NCI-H345 treated with DMSO at 0.1 percent for 48 hours (cell line): ENCODE measurements at regions not wholly inside any gene's neighbourhood (a gene's known extent, or its start where the extent isn't known, plus 50 kb on each side); places are given as distances from the start of the nearest gene placed in this dataset.

Source experiments
- DNase-seq: peaks from one replicate; lab custom pipeline; 2025; ENCODE audit not compliant: unreplicated experiment; lab: John Stamatoyannopoulos, UW

- no peak for DNase-seq
Measured at GRCh38 chr4:152117520-152117919, 356.7 kb upstream of the GATB start.

GRCh38 chr4:152117054-152117453 lies 356.2 kb upstream of the GATB start:
- DNase-seq: no peak

- no peak for DNase-seq
Measured at GRCh38 chr4:152115794-152116193, 355.0 kb upstream of the GATB start.

GRCh38 chr4:152115118-152115517 lies 354.3 kb upstream of the GATB start:
- no peak for DNase-seq

GRCh38 chr4:152114562-152114961 lies 353.8 kb upstream of the GATB start:
- DNase-seq: no peak

GRCh38 chr4:152112887-152113286 lies 352.1 kb upstream of the GATB start:
- DNase-seq: no peak

- DNase-seq: no peak
Measured at GRCh38 chr4:152112190-152112589, 351.4 kb upstream of the GATB start.

GRCh38 chr4:152110780-152111179 lies 350.0 kb upstream of the GATB start:
- DNase-seq: no peak

- DNase-seq: no peak
Measured at GRCh38 chr4:152109531-152110509, 349.0 kb upstream of the GATB start.

GRCh38 chr4:152107736-152108500 lies 347.1 kb upstream of the GATB start:
- no peak for DNase-seq

- no peak for DNase-seq
Measured at GRCh38 chr4:152106781-152107321, 346.0 kb upstream of the GATB start.

- DNase-seq: no peak
Measured at GRCh38 chr4:152106113-152106763, 345.4 kb upstream of the GATB start.

GRCh38 chr4:152104901-152105357 lies 344.1 kb upstream of the GATB start:
- no peak for DNase-seq

- DNase-seq: no peak
Measured at GRCh38 chr4:152104356-152104755, 343.5 kb upstream of the GATB start.

GRCh38 chr4:152103181-152103901 lies 342.5 kb upstream of the GATB start:
- DNase-seq: no peak

- DNase-seq: no peak
Measured at GRCh38 chr4:152102436-152103000, 341.7 kb upstream of the GATB start.

- DNase-seq: no peak
Measured at GRCh38 chr4:152101556-152102435, 341.0 kb upstream of the GATB start.

- no peak for DNase-seq
Measured at GRCh38 chr4:152100379-152101201, 339.8 kb upstream of the GATB start.
